ENCODE measurements at regions not wholly inside any gene's neighbourhood (a gene's known extent, or its start where the extent isn't known, plus 50 kb on each side); places are given as distances from the start of the nearest gene placed in this dataset.

GRCh38 chr18:22505141-22505591 is 87.5 kb upstream of the CTAGE1 start:
- H3K14ac ChIP-seq (ENCODE audit: low read length in 2 of 2) = no peak overlapping the region

DNA sequence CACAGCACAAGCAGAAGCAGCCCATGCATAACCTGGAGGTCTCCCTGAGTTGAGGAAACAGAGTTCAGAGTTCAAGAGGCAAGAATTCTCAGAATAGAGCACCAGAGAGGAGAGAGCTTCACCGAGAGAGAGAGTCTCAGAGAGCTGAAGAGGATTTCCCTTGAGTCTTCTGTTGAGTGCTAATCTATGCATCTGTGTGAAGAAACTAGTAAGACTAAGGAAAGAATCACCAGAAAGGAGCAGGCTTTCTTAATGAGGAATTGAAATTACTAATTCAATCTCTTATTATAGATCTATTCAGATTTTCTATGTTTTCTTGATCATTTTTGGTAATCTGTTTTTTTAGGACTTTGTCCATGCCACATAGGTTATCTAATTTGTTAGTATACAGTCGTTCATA is 89.3 kb upstream of the CTAGE1 start:
- Histone ChIP-seq H3K27me3 (ENCODE audit: control insufficient read depth in 1 of 2, insufficient read depth in 1 of 2, low read length in 2 of 2) (no peaks in the 10 kb centered on the region), H3K27ac (ENCODE audit: low read length, poor library complexity, severe bottlenecking) (no peak overlapping the region), H3K4me2 (ENCODE audit: low read length, poor library complexity, severe bottlenecking) (no peak overlapping the region), H3K23ac (ENCODE audit: low read length in 2 of 2) (no peak overlapping the region), H2AFZ (ENCODE audit: low read depth, low read length) (no peak overlapping the region), H2BK15ac (ENCODE audit: low read depth, poor library complexity, severe bottlenecking) (no peak overlapping the region), H3K79me1 (replicated peaks; ENCODE audit: low read length, poor library complexity, severe bottlenecking) (no peaks in the 10 kb centered on the region), H4K91ac (ENCODE audit: low read length) (no peak overlapping the region), H3K14ac (ENCODE audit: low read length in 2 of 2) (no peak overlapping the region), H2BK120ac (ENCODE audit: low read depth, low read length) (no peak overlapping the region), H3K9ac (ENCODE audit: low read length) (no peak overlapping the region), H3K9me3 (ENCODE audit: control insufficient read depth, low read length) (no peaks in the 10 kb centered on the region), H3K36me3 (ENCODE audit: control insufficient read depth in 1 of 2, insufficient read depth in 2 of 2, low read depth in 1 of 2, low read length in 2 of 2) (no peaks in the 10 kb centered on the region), H3K4me3 (ENCODE audit: insufficient read depth in 1 of 2, low read depth in 1 of 2, low read length in 2 of 2) (no peak overlapping the region), H3K18ac (ENCODE audit: low read depth in 1 of 2, low read length in 2 of 2) (peak overlapping the region in 1 of 2 experiments; percentile 77), H2AK5ac (ENCODE audit: low read length, severe bottlenecking) (no peak overlapping the region), H3K4me1 (ENCODE audit: control insufficient read depth, insufficient read depth, low read depth, low read length) (no peaks in the 10 kb centered on the region), H4K8ac (ENCODE audit: low read length) (peak overlapping the region; percentile 36), H2BK12ac (ENCODE audit: low read length in 2 of 2) (peak overlapping the region in 1 of 2 experiments; percentile 97), H3K4ac (ENCODE audit: low read depth in 1 of 2, low read length in 2 of 2) (no peak overlapping the region), H2BK5ac (ENCODE audit: low read depth, low read length, poor library complexity, severe bottlenecking) (no peak overlapping the region)
- WGBS = 20% methylated on average over 1 of the region's 2 CpGs
- DNase-seq = peak; percentile 48

More at GRCh38 chr18:22505141-22505591, 87.5 kb upstream of the CTAGE1 start:
- H3K9ac ChIP-seq (ENCODE audit: low read length) = peak overlapping the region; percentile 16
- H3K27ac ChIP-seq (ENCODE audit: low read length, poor library complexity, severe bottlenecking) = no peak overlapping the region
- no peak overlapping the region for H2BK15ac ChIP-seq (ENCODE audit: low read depth, poor library complexity, severe bottlenecking)
- no peaks in the 10 kb centered on the region for H3K79me1 ChIP-seq (replicated peaks; ENCODE audit: low read length, poor library complexity, severe bottlenecking)
- H3K4me2 ChIP-seq (ENCODE audit: low read length, poor library complexity, severe bottlenecking) = no peak overlapping the region
- no peaks in the 10 kb centered on the region for H3K36me3 ChIP-seq (ENCODE audit: control insufficient read depth in 1 of 2, insufficient read depth in 2 of 2, low read depth in 1 of 2, low read length in 2 of 2)
- WGBS = no CpG with 5 or more reads among the region's 1 CpG
- no peak overlapping the region for H2BK5ac ChIP-seq (ENCODE audit: low read depth, low read length, poor library complexity, severe bottlenecking)
- no peak overlapping the region for H2BK12ac ChIP-seq (ENCODE audit: low read length in 2 of 2)
- H3K27me3 ChIP-seq (ENCODE audit: control insufficient read depth in 1 of 2, insufficient read depth in 1 of 2, low read length in 2 of 2) = no peaks in the 10 kb centered on the region
- H3K4me1 ChIP-seq (ENCODE audit: control insufficient read depth, insufficient read depth, low read depth, low read length) = no peaks in the 10 kb centered on the region
- H3K18ac ChIP-seq (ENCODE audit: low read depth in 1 of 2, low read length in 2 of 2) = no peak overlapping the region
- H3K4ac ChIP-seq (ENCODE audit: low read depth in 1 of 2, low read length in 2 of 2) = no peak overlapping the region
- DNase-seq = peak; percentile 89
- H4K8ac ChIP-seq (ENCODE audit: low read length) = no peak overlapping the region
- no peak overlapping the region for H2AK5ac ChIP-seq (ENCODE audit: low read length, severe bottlenecking)
- no peak overlapping the region for H3K23ac ChIP-seq (ENCODE audit: low read length in 2 of 2)
- no peak overlapping the region for H2AFZ ChIP-seq (ENCODE audit: low read depth, low read length)
- H3K4me3 ChIP-seq (ENCODE audit: insufficient read depth in 1 of 2, low read depth in 1 of 2, low read length in 2 of 2) = no peak overlapping the region
- no peaks in the 10 kb centered on the region for H3K9me3 ChIP-seq (ENCODE audit: control insufficient read depth, low read length)
- no peak overlapping the region for H4K91ac ChIP-seq (ENCODE audit: low read length)
- peak overlapping the region; percentile 81 for H2BK120ac ChIP-seq (ENCODE audit: low read depth, low read length)

GRCh38 chr18:22509423-22509822 is 91.7 kb upstream of the CTAGE1 start:
- Histone ChIP-seq H3K79me1 (replicated peaks; ENCODE audit: low read length, poor library complexity, severe bottlenecking) (no peaks in the 10 kb centered on the region), H2BK120ac (ENCODE audit: low read depth, low read length) (no peak overlapping the region), H3K4me1 (ENCODE audit: control insufficient read depth, insufficient read depth, low read depth, low read length) (no peaks in the 10 kb centered on the region), H2BK15ac (ENCODE audit: low read depth, poor library complexity, severe bottlenecking) (no peak overlapping the region), H3K36me3 (ENCODE audit: control insufficient read depth in 1 of 2, insufficient read depth in 2 of 2, low read depth in 1 of 2, low read length in 2 of 2) (no peaks in the 10 kb centered on the region), H3K23ac (ENCODE audit: low read length in 2 of 2) (no peak overlapping the region), H3K4me3 (ENCODE audit: insufficient read depth in 1 of 2, low read depth in 1 of 2, low read length in 2 of 2) (no peak overlapping the region), H2BK12ac (ENCODE audit: low read length in 2 of 2) (no peak overlapping the region), H3K9me3 (ENCODE audit: control insufficient read depth, low read length) (no peaks in the 10 kb centered on the region), H2AK5ac (ENCODE audit: low read length, severe bottlenecking) (no peak overlapping the region), H3K18ac (ENCODE audit: low read depth in 1 of 2, low read length in 2 of 2) (no peak overlapping the region), H4K8ac (ENCODE audit: low read length) (no peak overlapping the region), H3K27ac (ENCODE audit: low read length, poor library complexity, severe bottlenecking) (no peak overlapping the region), H3K9ac (ENCODE audit: low read length) (no peak overlapping the region), H3K14ac (ENCODE audit: low read length in 2 of 2) (no peak overlapping the region), H3K27me3 (ENCODE audit: control insufficient read depth in 1 of 2, insufficient read depth in 1 of 2, low read length in 2 of 2) (no peaks in the 10 kb centered on the region), H3K4ac (ENCODE audit: low read depth in 1 of 2, low read length in 2 of 2) (no peak overlapping the region), H2BK5ac (ENCODE audit: low read depth, low read length, poor library complexity, severe bottlenecking) (no peak overlapping the region), H3K4me2 (ENCODE audit: low read length, poor library complexity, severe bottlenecking) (no peak overlapping the region), H2AFZ (ENCODE audit: low read depth, low read length) (no peak overlapping the region), H4K91ac (ENCODE audit: low read length) (no peak overlapping the region)
- no peak for DNase-seq
- no CpG with 5 or more reads among the region's 1 CpG for WGBS

GRCh38 chr18:22510697-22511096 is 93.0 kb upstream of the CTAGE1 start:
- DNase-seq = no peak
- Histone ChIP-seq H2BK120ac (ENCODE audit: low read depth, low read length) (no peak overlapping the region), H4K8ac (ENCODE audit: low read length) (no peak overlapping the region), H2BK12ac (ENCODE audit: low read length in 2 of 2) (no peak overlapping the region), H3K9ac (ENCODE audit: low read length) (no peak overlapping the region), H3K18ac (ENCODE audit: low read depth in 1 of 2, low read length in 2 of 2) (peak overlapping the region in 1 of 2 experiments; percentile 38), H3K4me2 (ENCODE audit: low read length, poor library complexity, severe bottlenecking) (no peak overlapping the region), H3K36me3 (ENCODE audit: control insufficient read depth in 1 of 2, insufficient read depth in 2 of 2, low read depth in 1 of 2, low read length in 2 of 2) (no peaks in the 10 kb centered on the region), H2AFZ (ENCODE audit: low read depth, low read length) (no peak overlapping the region), H2AK5ac (ENCODE audit: low read length, severe bottlenecking) (no peak overlapping the region), H3K23ac (ENCODE audit: low read length in 2 of 2) (no peak overlapping the region), H3K4me3 (ENCODE audit: insufficient read depth in 1 of 2, low read depth in 1 of 2, low read length in 2 of 2) (no peak overlapping the region), H2BK15ac (ENCODE audit: low read depth, poor library complexity, severe bottlenecking) (no peak overlapping the region), H2BK5ac (ENCODE audit: low read depth, low read length, poor library complexity, severe bottlenecking) (no peak overlapping the region), H3K27ac (ENCODE audit: low read length, poor library complexity, severe bottlenecking) (no peak overlapping the region), H3K9me3 (ENCODE audit: control insufficient read depth, low read length) (no peaks in the 10 kb centered on the region), H3K4ac (ENCODE audit: low read depth in 1 of 2, low read length in 2 of 2) (no peak overlapping the region), H3K27me3 (ENCODE audit: control insufficient read depth in 1 of 2, insufficient read depth in 1 of 2, low read length in 2 of 2) (no peaks in the 10 kb centered on the region), H3K4me1 (ENCODE audit: control insufficient read depth, insufficient read depth, low read depth, low read length) (no peaks in the 10 kb centered on the region), H3K79me1 (replicated peaks; ENCODE audit: low read length, poor library complexity, severe bottlenecking) (no peaks in the 10 kb centered on the region), H4K91ac (ENCODE audit: low read length) (no peak overlapping the region), H3K14ac (ENCODE audit: low read length in 2 of 2) (no peak overlapping the region)
- no CpG with 5 or more reads among the region's 1 CpG for WGBS

Measured in mesenchymal stem cell (in vitro differentiated cells and primary cell).